ENCODE measurements at regions not wholly inside any gene's neighbourhood (a gene's known extent, or its start where the extent isn't known, plus 50 kb on each side); places are given as distances from the start of the nearest gene placed in this dataset.

DNA sequence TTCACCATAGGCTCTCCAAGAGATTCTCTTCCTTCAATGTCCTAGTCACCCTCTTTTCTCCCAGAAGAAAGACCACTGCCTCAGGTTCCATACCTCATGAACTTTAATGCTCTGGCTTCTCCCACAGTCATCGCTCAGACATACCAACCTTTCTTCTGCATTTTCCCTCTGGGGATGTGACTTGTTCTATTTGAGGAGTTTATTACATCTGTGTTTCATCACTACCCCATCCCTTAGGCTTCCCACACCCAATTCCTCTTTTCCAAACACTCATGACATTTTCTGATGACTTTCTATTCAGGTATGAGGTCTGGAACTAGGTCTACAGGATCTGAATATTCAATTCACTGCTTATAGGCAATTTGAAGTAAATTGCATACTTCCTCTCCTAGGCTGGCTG, 298.6 kb upstream of the MAP2 start:
- TF ChIP-seq, protein P1, sequence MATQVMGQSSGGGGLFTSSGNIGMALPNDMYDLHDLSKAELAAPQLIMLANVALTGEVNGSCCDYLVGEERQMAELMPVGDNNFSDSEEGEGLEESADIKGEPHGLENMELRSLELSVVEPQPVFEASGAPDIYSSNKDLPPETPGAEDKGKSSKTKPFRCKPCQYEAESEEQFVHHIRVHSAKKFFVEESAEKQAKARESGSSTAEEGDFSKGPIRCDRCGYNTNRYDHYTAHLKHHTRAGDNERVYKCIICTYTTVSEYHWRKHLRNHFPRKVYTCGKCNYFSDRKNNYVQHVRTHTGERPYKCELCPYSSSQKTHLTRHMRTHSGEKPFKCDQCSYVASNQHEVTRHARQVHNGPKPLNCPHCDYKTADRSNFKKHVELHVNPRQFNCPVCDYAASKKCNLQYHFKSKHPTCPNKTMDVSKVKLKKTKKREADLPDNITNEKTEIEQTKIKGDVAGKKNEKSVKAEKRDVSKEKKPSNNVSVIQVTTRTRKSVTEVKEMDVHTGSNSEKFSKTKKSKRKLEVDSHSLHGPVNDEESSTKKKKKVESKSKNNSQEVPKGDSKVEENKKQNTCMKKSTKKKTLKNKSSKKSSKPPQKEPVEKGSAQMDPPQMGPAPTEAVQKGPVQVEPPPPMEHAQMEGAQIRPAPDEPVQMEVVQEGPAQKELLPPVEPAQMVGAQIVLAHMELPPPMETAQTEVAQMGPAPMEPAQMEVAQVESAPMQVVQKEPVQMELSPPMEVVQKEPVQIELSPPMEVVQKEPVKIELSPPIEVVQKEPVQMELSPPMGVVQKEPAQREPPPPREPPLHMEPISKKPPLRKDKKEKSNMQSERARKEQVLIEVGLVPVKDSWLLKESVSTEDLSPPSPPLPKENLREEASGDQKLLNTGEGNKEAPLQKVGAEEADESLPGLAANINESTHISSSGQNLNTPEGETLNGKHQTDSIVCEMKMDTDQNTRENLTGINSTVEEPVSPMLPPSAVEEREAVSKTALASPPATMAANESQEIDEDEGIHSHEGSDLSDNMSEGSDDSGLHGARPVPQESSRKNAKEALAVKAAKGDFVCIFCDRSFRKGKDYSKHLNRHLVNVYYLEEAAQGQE (IDR thresholded peaks at IDR 0.05; ENCODE audit: unreplicated experiment): no peak
- TF ChIP-seq ZNF114 (CRISPR knock-in tag; IDR thresholded peaks at IDR 0.05) (no peak), EZH2 (IDR thresholded peaks at IDR 0.05; ENCODE audit: low read depth, unreplicated experiment) (no peak), JUNB (IDR thresholded peaks at IDR 0.05; ENCODE audit: unreplicated experiment) (no peak), POLR2AphosphoS5 (IDR thresholded peaks at IDR 0.05; ENCODE audit: low read depth) (no peak), EZH2phosphoT487 (IDR thresholded peaks at IDR 0.05; ENCODE audit: unreplicated experiment) (no peak), STAT1 (IDR thresholded peaks at IDR 0.05; ENCODE audit: unreplicated experiment) (no peak), NANOG (IDR thresholded peaks at IDR 0.05; ENCODE audit: borderline replicate concordance) (no peak), ZNF331 (CRISPR knock-in tag; IDR thresholded peaks at IDR 0.05; ENCODE audit: low read depth) (no peak), CREB1 (CRISPR knock-in tag; IDR thresholded peaks at IDR 0.05; ENCODE audit: low read depth) (no peak)
- TF ChIP-seq, protein P2, sequence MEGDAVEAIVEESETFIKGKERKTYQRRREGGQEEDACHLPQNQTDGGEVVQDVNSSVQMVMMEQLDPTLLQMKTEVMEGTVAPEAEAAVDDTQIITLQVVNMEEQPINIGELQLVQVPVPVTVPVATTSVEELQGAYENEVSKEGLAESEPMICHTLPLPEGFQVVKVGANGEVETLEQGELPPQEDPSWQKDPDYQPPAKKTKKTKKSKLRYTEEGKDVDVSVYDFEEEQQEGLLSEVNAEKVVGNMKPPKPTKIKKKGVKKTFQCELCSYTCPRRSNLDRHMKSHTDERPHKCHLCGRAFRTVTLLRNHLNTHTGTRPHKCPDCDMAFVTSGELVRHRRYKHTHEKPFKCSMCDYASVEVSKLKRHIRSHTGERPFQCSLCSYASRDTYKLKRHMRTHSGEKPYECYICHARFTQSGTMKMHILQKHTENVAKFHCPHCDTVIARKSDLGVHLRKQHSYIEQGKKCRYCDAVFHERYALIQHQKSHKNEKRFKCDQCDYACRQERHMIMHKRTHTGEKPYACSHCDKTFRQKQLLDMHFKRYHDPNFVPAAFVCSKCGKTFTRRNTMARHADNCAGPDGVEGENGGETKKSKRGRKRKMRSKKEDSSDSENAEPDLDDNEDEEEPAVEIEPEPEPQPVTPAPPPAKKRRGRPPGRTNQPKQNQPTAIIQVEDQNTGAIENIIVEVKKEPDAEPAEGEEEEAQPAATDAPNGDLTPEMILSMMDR (conservative IDR thresholded peaks at IDR 0.05; ENCODE audit: low read depth in 2 of 2): no peak
- TF ChIP-seq, protein P3, sequence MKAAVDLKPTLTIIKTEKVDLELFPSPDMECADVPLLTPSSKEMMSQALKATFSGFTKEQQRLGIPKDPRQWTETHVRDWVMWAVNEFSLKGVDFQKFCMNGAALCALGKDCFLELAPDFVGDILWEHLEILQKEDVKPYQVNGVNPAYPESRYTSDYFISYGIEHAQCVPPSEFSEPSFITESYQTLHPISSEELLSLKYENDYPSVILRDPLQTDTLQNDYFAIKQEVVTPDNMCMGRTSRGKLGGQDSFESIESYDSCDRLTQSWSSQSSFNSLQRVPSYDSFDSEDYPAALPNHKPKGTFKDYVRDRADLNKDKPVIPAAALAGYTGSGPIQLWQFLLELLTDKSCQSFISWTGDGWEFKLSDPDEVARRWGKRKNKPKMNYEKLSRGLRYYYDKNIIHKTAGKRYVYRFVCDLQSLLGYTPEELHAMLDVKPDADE (IDR thresholded peaks at IDR 0.05): no peak
- TF ChIP-seq, protein P4, sequence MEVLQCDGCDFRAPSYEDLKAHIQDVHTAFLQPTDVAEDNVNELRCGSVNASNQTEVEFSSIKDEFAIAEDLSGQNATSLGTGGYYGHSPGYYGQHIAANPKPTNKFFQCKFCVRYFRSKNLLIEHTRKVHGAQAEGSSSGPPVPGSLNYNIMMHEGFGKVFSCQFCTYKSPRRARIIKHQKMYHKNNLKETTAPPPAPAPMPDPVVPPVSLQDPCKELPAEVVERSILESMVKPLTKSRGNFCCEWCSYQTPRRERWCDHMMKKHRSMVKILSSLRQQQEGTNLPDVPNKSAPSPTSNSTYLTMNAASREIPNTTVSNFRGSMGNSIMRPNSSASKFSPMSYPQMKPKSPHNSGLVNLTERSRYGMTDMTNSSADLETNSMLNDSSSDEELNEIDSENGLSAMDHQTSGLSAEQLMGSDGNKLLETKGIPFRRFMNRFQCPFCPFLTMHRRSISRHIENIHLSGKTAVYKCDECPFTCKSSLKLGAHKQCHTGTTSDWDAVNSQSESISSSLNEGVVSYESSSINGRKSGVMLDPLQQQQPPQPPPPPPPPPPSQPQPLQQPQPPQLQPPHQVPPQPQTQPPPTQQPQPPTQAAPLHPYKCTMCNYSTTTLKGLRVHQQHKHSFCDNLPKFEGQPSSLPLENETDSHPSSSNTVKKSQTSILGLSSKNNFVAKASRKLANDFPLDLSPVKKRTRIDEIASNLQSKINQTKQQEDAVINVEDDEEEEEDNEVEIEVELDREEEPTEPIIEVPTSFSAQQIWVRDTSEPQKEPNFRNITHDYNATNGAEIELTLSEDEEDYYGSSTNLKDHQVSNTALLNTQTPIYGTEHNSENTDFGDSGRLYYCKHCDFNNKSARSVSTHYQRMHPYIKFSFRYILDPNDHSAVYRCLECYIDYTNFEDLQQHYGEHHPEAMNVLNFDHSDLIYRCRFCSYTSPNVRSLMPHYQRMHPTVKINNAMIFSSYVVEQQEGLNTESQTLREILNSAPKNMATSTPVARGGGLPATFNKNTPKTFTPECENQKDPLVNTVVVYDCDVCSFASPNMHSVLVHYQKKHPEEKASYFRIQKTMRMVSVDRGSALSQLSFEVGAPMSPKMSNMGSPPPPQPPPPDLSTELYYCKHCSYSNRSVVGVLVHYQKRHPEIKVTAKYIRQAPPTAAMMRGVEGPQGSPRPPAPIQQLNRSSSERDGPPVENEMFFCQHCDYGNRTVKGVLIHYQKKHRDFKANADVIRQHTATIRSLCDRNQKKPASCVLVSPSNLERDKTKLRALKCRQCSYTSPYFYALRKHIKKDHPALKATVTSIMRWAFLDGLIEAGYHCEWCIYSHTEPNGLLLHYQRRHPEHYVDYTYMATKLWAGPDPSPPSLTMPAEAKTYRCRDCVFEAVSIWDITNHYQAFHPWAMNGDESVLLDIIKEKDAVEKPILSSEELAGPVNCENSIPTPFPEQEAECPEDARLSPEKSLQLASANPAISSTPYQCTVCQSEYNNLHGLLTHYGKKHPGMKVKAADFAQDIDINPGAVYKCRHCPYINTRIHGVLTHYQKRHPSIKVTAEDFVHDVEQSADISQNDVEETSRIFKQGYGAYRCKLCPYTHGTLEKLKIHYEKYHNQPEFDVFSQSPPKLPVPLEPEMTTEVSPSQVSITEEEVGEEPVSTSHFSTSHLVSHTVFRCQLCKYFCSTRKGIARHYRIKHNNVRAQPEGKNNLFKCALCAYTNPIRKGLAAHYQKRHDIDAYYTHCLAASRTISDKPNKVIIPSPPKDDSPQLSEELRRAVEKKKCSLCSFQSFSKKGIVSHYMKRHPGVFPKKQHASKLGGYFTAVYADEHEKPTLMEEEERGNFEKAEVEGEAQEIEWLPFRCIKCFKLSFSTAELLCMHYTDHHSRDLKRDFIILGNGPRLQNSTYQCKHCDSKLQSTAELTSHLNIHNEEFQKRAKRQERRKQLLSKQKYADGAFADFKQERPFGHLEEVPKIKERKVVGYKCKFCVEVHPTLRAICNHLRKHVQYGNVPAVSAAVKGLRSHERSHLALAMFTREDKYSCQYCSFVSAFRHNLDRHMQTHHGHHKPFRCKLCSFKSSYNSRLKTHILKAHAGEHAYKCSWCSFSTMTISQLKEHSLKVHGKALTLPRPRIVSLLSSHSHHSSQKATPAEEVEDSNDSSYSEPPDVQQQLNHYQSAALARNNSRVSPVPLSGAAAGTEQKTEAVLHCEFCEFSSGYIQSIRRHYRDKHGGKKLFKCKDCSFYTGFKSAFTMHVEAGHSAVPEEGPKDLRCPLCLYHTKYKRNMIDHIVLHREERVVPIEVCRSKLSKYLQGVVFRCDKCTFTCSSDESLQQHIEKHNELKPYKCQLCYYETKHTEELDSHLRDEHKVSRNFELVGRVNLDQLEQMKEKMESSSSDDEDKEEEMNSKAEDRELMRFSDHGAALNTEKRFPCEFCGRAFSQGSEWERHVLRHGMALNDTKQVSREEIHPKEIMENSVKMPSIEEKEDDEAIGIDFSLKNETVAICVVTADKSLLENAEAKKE (CRISPR knock-in tag; IDR thresholded peaks at IDR 0.05): no peak
